Neutrophil (primary cell): ENCODE measurements at regions not wholly inside any gene's neighbourhood (a gene's known extent, or its start where the extent isn't known, plus 50 kb on each side); places are given as distances from the start of the nearest gene placed in this dataset.
"Not testable (repeated sequence)": the region's sequence is repeated elsewhere in the genome, so short reads cannot be mapped to it uniquely, and the experiment has no call there.

Experiments
- H3K27ac ChIP-seq: fragments of 200-600 bp; sonication (generic); 2 replicates; pipeline ENCODE4 v1.5.1; 2016; ENCODE audit warnings: mild to moderate bottlenecking, moderate library complexity
- H3K27me3 ChIP-seq: fragments of 200-600 bp; sonication (generic); 2 replicates; pipeline ENCODE4 v1.6.0; 2016; ENCODE audit warnings: mild to moderate bottlenecking
- H3K36me3 ChIP-seq: fragments of 200-600 bp; sonication (generic); 2 replicates; pipeline ENCODE4 v1.5.1; 2017
- H3K4me1 ChIP-seq, 2 experiments: fragments of 200-600 bp in 1 of 2; sonication (generic) in 1 of 2; 1 replicate in 1 of 2; 2 replicates in 1 of 2; pipeline versions ENCODE4 v1.5.1 to v1.6.1; 2013 to 2016; ENCODE audit warnings: low read depth in 1 of 2, low read length in 1 of 2, mild to moderate bottlenecking in 1 of 2, moderate library complexity in 1 of 2; ENCODE audit not compliant: control insufficient read depth in 1 of 2, insufficient read depth in 1 of 2
- H3K4me3 ChIP-seq, 2 experiments: fragments of 200-600 bp in 1 of 2; sonication (generic) in 1 of 2; 1 replicate in 1 of 2; 2 replicates in 1 of 2; pipeline ENCODE4 v1.5.1; 2013 to 2016; ENCODE audit warnings: low read depth in 1 of 2, low read length in 1 of 2, mild to moderate bottlenecking in 1 of 2, moderate library complexity in 1 of 2
- H3K9me3 ChIP-seq: fragments of 200-600 bp; sonication (generic); 2 replicates; pipeline ENCODE4 v1.5.1; 2016
- CTCF ChIP-seq: fragments of 200-600 bp; sonication (generic); IDR thresholded peaks from 2 replicates; pipeline ENCODE4 v1.5.1; 2016; ENCODE audit warnings: antibody characterized with exemption

GRCh38 chr4:128682942-128683666 is 126.4 kb upstream of the JADE1 start:
- H3K4me3 ChIP-seq = no peak overlapping the region
- no peaks in the 10 kb centered on the region for H3K36me3 ChIP-seq
- TF ChIP-seq CTCF = no peak
- peaks cover 5% of the 10 kb centered on the region for H3K27me3 ChIP-seq
- H3K27ac ChIP-seq = no peak overlapping the region
- H3K9me3 ChIP-seq = no peaks in the 10 kb centered on the region
- H3K4me1 ChIP-seq = no peaks in the 10 kb centered on the region

- Histone ChIP-seq H3K4me3 (no peak overlapping the region), H3K9me3 (no peaks in the 10 kb centered on the region), H3K36me3 (no peaks in the 10 kb centered on the region), H3K27me3 (no peaks in the 10 kb centered on the region), H3K27ac (no peak overlapping the region), H3K4me1 (no peaks in the 10 kb centered on the region)
- no peak for TF ChIP-seq CTCF
Observed at GRCh38 chr4:128676095-128676494, 133.4 kb upstream of the JADE1 start.

GRCh38 chr4:128675083-128675482 is 134.4 kb upstream of the JADE1 start:
- no peaks in the 10 kb centered on the region for H3K36me3 ChIP-seq
- H3K27ac ChIP-seq = no peak overlapping the region
- H3K27me3 ChIP-seq = no peaks in the 10 kb centered on the region
- H3K9me3 ChIP-seq = no peaks in the 10 kb centered on the region
- TF ChIP-seq CTCF = no peak
- H3K4me1 ChIP-seq = no peaks in the 10 kb centered on the region
- H3K4me3 ChIP-seq = no peak overlapping the region

GRCh38 chr4:128673159-128673558 is 136.3 kb upstream of the JADE1 start:
- H3K27ac ChIP-seq, H3K4me3 ChIP-seq, H3K27me3 ChIP-seq, H3K9me3 ChIP-seq, H3K36me3 ChIP-seq, H3K4me1 ChIP-seq: not testable (repeated sequence)

GRCh38 chr4:128672596-128672995 is 136.9 kb upstream of the JADE1 start:
- not testable (repeated sequence) for H3K27ac ChIP-seq, H3K9me3 ChIP-seq, H3K36me3 ChIP-seq, H3K4me3 ChIP-seq, H3K4me1 ChIP-seq, H3K27me3 ChIP-seq

- TF ChIP-seq CTCF = no peak
- H3K27me3 ChIP-seq = no peaks in the 10 kb centered on the region
- H3K4me1 ChIP-seq = no peaks in the 10 kb centered on the region
Observed at GRCh38 chr4:128670513-128670912, 139.0 kb upstream of the JADE1 start.

More at GRCh38 chr4:128670513-128670912, 139.0 kb upstream of the JADE1 start:
- Histone ChIP-seq H3K9me3 (no peaks in the 10 kb centered on the region), H3K36me3 (no peaks in the 10 kb centered on the region), H3K4me3 (no peak overlapping the region), H3K27ac (no peak overlapping the region)
